ENCODE measurements at regions not wholly inside any gene's neighbourhood (a gene's known extent, or its start where the extent isn't known, plus 50 kb on each side); places are given as distances from the start of the nearest gene placed in this dataset.
"Not testable (repeated sequence)": the region's sequence is repeated elsewhere in the genome, so short reads cannot be mapped to it uniquely, and the experiment has no call there.

DNA sequence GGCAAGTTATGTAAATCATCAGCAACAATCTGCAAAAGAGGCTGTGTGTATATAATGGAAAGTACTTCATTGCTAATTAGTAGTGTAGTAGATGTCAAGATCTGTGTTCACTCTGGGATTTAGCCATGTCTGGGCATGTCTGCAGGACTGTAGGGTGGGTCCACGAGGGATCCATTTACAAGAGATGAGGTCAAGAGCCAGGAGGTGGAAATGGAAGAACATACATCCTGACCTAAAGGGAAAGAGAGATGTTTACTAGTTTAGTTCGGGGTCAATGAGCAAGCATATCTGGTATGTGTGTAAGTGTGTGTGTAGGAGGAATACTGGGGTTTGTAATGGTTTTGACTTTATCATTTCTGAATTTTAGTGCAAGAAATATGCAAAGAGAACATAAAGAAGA lies 171.5 kb upstream of the NANOGP8 start:
- intact Hi-C loops (cut with micrococcal nuclease): no loop called here
- Mint-ChIP-seq H3K4me3 (no peak overlapping the region), H3K27me3 (no peaks in the 10 kb centered on the region), H3K36me3 (ENCODE audit: low read depth) (no peaks in the 10 kb centered on the region), H3K27ac (no peak overlapping the region), H3K4me1 (ENCODE audit: low read depth) (no peaks in the 10 kb centered on the region), H3K9me3 (no peaks in the 10 kb centered on the region)

- Mint-ChIP-seq H3K9me3 (no peaks in the 10 kb centered on the region), H3K27me3 (no peaks in the 10 kb centered on the region), H3K27ac (no peak overlapping the region), H3K36me3 (ENCODE audit: low read depth) (no peaks in the 10 kb centered on the region), H3K4me1 (ENCODE audit: low read depth) (no peaks in the 10 kb centered on the region), H3K4me3 (no peak overlapping the region)
- intact Hi-C loops (cut with micrococcal nuclease): no loop called here
These were observed 171.0 kb upstream of the NANOGP8 start for GRCh38 chr15:35256141-35256540.

DNA sequence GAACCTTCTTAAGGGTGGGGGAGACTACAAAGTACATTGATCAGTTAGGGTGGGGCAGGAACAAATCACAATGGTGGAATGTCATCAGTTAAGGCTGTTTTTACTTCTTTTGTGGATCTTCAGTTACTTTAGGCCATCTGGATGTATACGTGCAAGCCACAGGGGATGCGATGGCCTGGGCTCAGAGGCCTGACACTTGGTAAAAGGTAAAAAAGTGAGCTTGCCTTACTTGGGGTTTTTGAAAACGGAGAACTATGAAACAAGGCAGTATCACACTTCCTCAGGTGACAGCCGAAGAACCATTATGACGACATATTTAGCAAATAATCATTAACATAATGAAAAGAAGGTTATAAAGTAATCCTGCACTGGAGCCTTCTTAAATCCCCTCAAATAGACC lies 169.8 kb upstream of the NANOGP8 start:
- H3K36me3 Mint-ChIP-seq (ENCODE audit: low read depth); H3K4me3 Mint-ChIP-seq; H3K27ac Mint-ChIP-seq; H3K9me3 Mint-ChIP-seq; H3K4me1 Mint-ChIP-seq (ENCODE audit: low read depth); intact Hi-C loops (cut with micrococcal nuclease); H3K27me3 Mint-ChIP-seq: not testable (repeated sequence)

DNA sequence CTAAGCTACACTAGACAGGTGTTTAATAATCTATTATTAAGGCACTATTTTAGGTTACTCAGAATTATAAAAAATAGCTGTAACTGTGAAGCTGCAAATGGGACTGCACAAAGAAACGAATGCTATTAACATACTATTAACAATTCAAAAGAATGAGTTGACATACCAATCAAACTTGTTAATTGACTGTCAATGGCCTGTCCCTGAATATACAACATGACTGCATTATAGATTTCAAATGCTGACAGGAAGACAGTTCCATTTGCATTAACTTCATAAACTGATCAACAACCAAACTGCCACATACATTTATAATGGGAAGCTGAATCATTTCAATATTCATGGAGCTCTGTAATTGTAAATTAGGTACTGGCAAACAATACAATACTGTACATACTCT lies 169.0 kb upstream of the NANOGP8 start:
- Mint-ChIP-seq H3K27ac (no peak overlapping the region), H3K27me3 (no peaks in the 10 kb centered on the region), H3K4me1 (ENCODE audit: low read depth) (no peaks in the 10 kb centered on the region), H3K4me3 (no peak overlapping the region), H3K9me3 (no peaks in the 10 kb centered on the region), H3K36me3 (ENCODE audit: low read depth) (no peaks in the 10 kb centered on the region)
- intact Hi-C loops (cut with micrococcal nuclease): no loop called here

DNA sequence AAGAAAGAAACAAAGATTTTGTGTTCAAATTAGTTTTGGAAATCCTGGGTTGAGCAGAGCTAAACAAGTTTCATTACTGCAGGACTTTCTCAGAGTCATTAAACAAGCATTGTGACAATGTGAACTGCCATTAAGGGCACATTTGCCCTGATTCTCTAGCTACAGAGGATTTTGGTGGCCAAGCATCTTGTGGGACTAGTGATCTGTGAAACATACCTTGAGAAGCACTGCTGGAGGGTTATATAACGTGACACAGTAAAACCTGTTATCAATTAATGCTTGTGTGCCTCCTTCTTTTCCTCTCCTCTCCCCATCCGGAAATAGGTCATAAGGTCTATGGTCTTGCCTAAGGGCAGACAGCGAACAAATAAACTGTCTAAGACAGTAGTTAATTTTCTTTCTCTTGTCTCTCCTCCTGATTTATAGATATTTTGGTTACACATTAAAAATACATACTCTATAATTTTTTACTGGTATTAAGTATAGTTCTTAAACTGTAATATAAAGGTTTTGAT lies 167.3 kb upstream of the NANOGP8 start:
- H3K27ac Mint-ChIP-seq: no peak overlapping the region
- no peak overlapping the region for H3K4me3 Mint-ChIP-seq
- H3K36me3 Mint-ChIP-seq (ENCODE audit: low read depth): no peaks in the 10 kb centered on the region
- H3K9me3 Mint-ChIP-seq: no peaks in the 10 kb centered on the region
- intact Hi-C loops (cut with micrococcal nuclease): no loop called here
- H3K4me1 Mint-ChIP-seq (ENCODE audit: low read depth): no peaks in the 10 kb centered on the region
- H3K27me3 Mint-ChIP-seq: no peaks in the 10 kb centered on the region

DNA sequence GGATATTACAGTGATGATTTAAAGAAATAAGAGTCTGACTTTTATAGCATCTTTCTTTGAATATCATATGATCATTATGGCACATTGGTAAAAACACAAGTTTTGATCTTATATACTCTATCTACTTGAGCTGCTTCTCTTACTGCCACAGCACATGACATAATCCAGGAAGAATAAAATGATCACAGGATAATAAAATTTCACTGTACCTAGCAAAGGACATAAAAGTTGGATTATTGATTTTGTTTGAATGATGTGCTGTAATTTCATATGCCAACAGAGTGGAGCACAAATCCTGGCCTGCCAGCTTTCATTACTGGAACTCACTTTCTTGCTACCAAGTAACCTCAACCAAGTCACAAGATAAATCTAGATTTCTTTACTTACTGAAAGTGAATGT lies 162.1 kb upstream of the NANOGP8 start:
- peaks cover 12% of the 10 kb centered on the region for H3K9me3 Mint-ChIP-seq
- intact Hi-C loops (cut with micrococcal nuclease): no loop called here
- H3K36me3 Mint-ChIP-seq (ENCODE audit: low read depth): no peaks in the 10 kb centered on the region
- H3K4me1 Mint-ChIP-seq (ENCODE audit: low read depth): no peaks in the 10 kb centered on the region
- no peak overlapping the region for H3K4me3 Mint-ChIP-seq
- no peak overlapping the region for H3K27ac Mint-ChIP-seq
- no peaks in the 10 kb centered on the region for H3K27me3 Mint-ChIP-seq

- H3K27me3 Mint-ChIP-seq: no peaks in the 10 kb centered on the region
- no peaks in the 10 kb centered on the region for H3K4me1 Mint-ChIP-seq (ENCODE audit: low read depth)
- no peak overlapping the region for H3K27ac Mint-ChIP-seq
- no peak overlapping the region for H3K4me3 Mint-ChIP-seq
- intact Hi-C loops (cut with micrococcal nuclease): no loop called here
- no peaks in the 10 kb centered on the region for H3K36me3 Mint-ChIP-seq (ENCODE audit: low read depth)
- H3K9me3 Mint-ChIP-seq: peaks cover 19% of the 10 kb centered on the region
These were observed 161.4 kb upstream of the NANOGP8 start for GRCh38 chr15:35246451-35246850.

GRCh38 chr15:35245681-35246080 lies 160.6 kb upstream of the NANOGP8 start:
- H3K27me3 Mint-ChIP-seq; intact Hi-C loops (cut with micrococcal nuclease); H3K4me1 Mint-ChIP-seq (ENCODE audit: low read depth); H3K27ac Mint-ChIP-seq; H3K4me3 Mint-ChIP-seq; H3K36me3 Mint-ChIP-seq (ENCODE audit: low read depth): not testable (repeated sequence)
- peaks cover 26% of the 10 kb centered on the region for H3K9me3 Mint-ChIP-seq

DNA sequence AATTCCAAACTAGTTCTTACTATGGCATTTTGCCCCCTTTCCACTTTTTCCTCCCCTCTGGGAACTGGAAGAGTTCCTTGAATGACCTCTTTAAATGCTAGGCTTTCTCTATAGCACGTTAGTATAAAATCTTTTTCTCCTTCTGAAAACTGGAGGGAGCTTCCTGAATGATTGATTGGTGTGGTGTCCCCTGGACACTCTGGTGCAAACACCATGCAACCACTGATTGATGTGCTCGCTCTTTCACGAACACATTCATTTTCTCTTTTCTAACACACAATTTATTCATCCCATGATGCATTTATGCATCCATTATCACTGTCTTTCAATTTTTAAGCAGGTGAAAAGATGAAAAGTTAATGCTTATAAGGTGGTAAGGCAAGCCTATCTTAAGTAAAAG lies 159.1 kb upstream of the NANOGP8 start:
- intact Hi-C loops (cut with micrococcal nuclease): no loop called here
- H3K4me1 Mint-ChIP-seq (ENCODE audit: low read depth): no peaks in the 10 kb centered on the region
- H3K27ac Mint-ChIP-seq: no peak overlapping the region
- H3K36me3 Mint-ChIP-seq (ENCODE audit: low read depth): no peaks in the 10 kb centered on the region
- H3K4me3 Mint-ChIP-seq: no peak overlapping the region
- peaks cover 41% of the 10 kb centered on the region for H3K9me3 Mint-ChIP-seq
- no peaks in the 10 kb centered on the region for H3K27me3 Mint-ChIP-seq

- Mint-ChIP-seq H3K4me3 (no peak overlapping the region), H3K27me3 (no peaks in the 10 kb centered on the region), H3K9me3 (peaks cover 45% of the 10 kb centered on the region), H3K4me1 (ENCODE audit: low read depth) (no peaks in the 10 kb centered on the region), H3K36me3 (ENCODE audit: low read depth) (no peaks in the 10 kb centered on the region), H3K27ac (no peak overlapping the region)
- intact Hi-C loops (cut with micrococcal nuclease): no loop called here
These were observed 158.7 kb upstream of the NANOGP8 start for GRCh38 chr15:35243758-35244157.

- H3K36me3 Mint-ChIP-seq (ENCODE audit: low read depth); H3K27ac Mint-ChIP-seq; intact Hi-C loops (cut with micrococcal nuclease): not testable (repeated sequence)
These were observed 154.6 kb upstream of the NANOGP8 start for GRCh38 chr15:35239693-35240092.

DNA sequence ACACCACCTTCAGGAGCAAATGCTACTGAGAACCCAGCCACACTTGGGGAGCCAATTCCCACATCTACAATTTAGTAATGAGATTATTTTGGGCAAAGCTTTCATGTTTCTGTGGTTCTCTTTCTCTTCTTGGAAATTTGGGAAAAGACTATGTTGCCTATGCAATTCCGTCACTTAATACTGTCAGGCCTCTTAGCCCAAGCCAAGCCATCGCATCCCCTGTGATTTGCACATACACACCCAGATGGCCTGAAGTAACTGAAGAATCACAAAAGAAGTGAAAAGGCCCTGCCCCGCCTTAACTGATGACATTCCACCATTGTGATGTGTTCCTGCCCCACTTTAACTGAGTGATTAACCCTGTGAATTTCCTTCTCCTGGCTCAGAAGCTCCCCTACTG lies 153.4 kb upstream of the NANOGP8 start:
- H3K27ac Mint-ChIP-seq; H3K27me3 Mint-ChIP-seq; H3K4me3 Mint-ChIP-seq; H3K36me3 Mint-ChIP-seq (ENCODE audit: low read depth); H3K4me1 Mint-ChIP-seq (ENCODE audit: low read depth); intact Hi-C loops (cut with micrococcal nuclease): not testable (repeated sequence)
- H3K9me3 Mint-ChIP-seq: peaks cover 56% of the 10 kb centered on the region

More at GRCh38 chr15:35239693-35240092, 154.6 kb upstream of the NANOGP8 start:
- not testable (repeated sequence) for H3K4me3 Mint-ChIP-seq; H3K4me1 Mint-ChIP-seq (ENCODE audit: low read depth); H3K27me3 Mint-ChIP-seq
- peaks cover 54% of the 10 kb centered on the region for H3K9me3 Mint-ChIP-seq

GRCh38 chr15:35229085-35229484 lies 144.0 kb upstream of the NANOGP8 start:
- intact Hi-C loops (cut with micrococcal nuclease): no loop called here
- Mint-ChIP-seq H3K4me1 (ENCODE audit: low read depth) (no peaks in the 10 kb centered on the region), H3K4me3 (no peak overlapping the region), H3K27ac (no peak overlapping the region), H3K27me3 (no peaks in the 10 kb centered on the region), H3K9me3 (peaks cover 75% of the 10 kb centered on the region), H3K36me3 (ENCODE audit: low read depth) (no peaks in the 10 kb centered on the region)

- Mint-ChIP-seq H3K27ac (no peak overlapping the region), H3K36me3 (ENCODE audit: low read depth) (no peaks in the 10 kb centered on the region), H3K9me3 (peaks cover 10% of the 10 kb centered on the region), H3K4me3 (no peak overlapping the region), H3K4me1 (ENCODE audit: low read depth) (no peaks in the 10 kb centered on the region), H3K27me3 (no peaks in the 10 kb centered on the region)
- intact Hi-C loops (cut with micrococcal nuclease): no loop called here
These were observed 133.1 kb upstream of the NANOGP8 start for GRCh38 chr15:35218215-35218614.

DNA sequence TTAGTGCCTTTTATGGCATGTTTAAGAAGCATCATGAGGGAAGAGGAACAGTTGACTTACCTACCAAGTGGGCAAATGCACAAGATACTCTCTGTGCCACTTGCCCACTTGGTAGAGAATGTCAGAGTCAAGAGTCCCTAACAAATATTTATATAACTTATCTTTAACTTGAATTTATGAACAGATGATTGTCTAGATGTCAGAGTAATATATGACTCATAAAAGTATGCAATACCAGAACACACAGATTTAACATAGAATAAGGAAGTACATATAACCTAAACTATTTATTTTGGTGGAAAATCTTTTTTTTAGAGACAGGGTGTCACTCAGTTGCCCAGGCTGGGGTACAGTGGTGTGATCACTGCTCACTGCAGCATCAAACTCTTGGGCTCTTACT lies 130.0 kb upstream of the NANOGP8 start:
- Mint-ChIP-seq H3K27me3 (no peaks in the 10 kb centered on the region), H3K4me3 (no peak overlapping the region), H3K27ac (no peak overlapping the region), H3K9me3 (no peaks in the 10 kb centered on the region), H3K4me1 (ENCODE audit: low read depth) (no peaks in the 10 kb centered on the region), H3K36me3 (ENCODE audit: low read depth) (no peaks in the 10 kb centered on the region)
- intact Hi-C loops (cut with micrococcal nuclease): no loop called here

All from dendritic cell treated with granulocyte-macrophage colony-stimulating factor and Interleukin-4, amounts not matched to agents 40 ng/mL and 50 ng/mL, for 4 days (primary cell).